ENCODE measurements at regions not wholly inside any gene's neighbourhood (a gene's known extent, or its start where the extent isn't known, plus 50 kb on each side); places are given as distances from the start of the nearest gene placed in this dataset.

GRCh38 chr13:111556496-111556895, 236.1 kb downstream of the TEX29 start:
- DNase-seq (ENCODE audit: low read depth), result no peak

GRCh38 chr13:111557921-111558699, 237.7 kb downstream of the TEX29 start:
- DNase-seq (ENCODE audit: low read depth), result no peak

GRCh38 chr13:111558700-111559088, 238.3 kb downstream of the TEX29 start:
- no peak for DNase-seq (ENCODE audit: low read depth)

- no peak for DNase-seq (ENCODE audit: low read depth)
Observed at GRCh38 chr13:111559612-111560403, 239.4 kb downstream of the TEX29 start.

GRCh38 chr13:111561091-111561781, 240.8 kb downstream of the TEX29 start:
- DNase-seq (ENCODE audit: low read depth), result no peak

- peak; percentile 6 for DNase-seq (ENCODE audit: low read depth)
Observed at GRCh38 chr13:111562716-111563115, 242.3 kb downstream of the TEX29 start.

- DNase-seq (ENCODE audit: low read depth), result no peak
Observed at GRCh38 chr13:111564606-111565005, 244.2 kb downstream of the TEX29 start.

- DNase-seq (ENCODE audit: low read depth), result no peak
Observed at GRCh38 chr13:111565400-111565799, 245.0 kb downstream of the TEX29 start.

- no peak for DNase-seq (ENCODE audit: low read depth)
Observed at GRCh38 chr13:111566567-111566966, 246.1 kb downstream of the TEX29 start.

GRCh38 chr13:111567637-111568036, 247.2 kb downstream of the TEX29 start:
- DNase-seq (ENCODE audit: low read depth), result no peak

GRCh38 chr13:111568290-111568689, 247.8 kb downstream of the TEX29 start:
- DNase-seq (ENCODE audit: low read depth), result no peak

- no peak for DNase-seq (ENCODE audit: low read depth)
Observed at GRCh38 chr13:111570911-111571310, 250.5 kb downstream of the TEX29 start.

GRCh38 chr13:111572956-111573761, 252.7 kb downstream of the TEX29 start:
- no peak for DNase-seq (ENCODE audit: low read depth)

- no peak for DNase-seq (ENCODE audit: low read depth)
Observed at GRCh38 chr13:111573801-111574200, 253.4 kb downstream of the TEX29 start.

GRCh38 chr13:111575276-111575675, 254.8 kb downstream of the TEX29 start:
- DNase-seq (ENCODE audit: low read depth), result no peak

- DNase-seq (ENCODE audit: low read depth), result no peak
Observed at GRCh38 chr13:111575719-111576118, 255.3 kb downstream of the TEX29 start.

GRCh38 chr13:111577208-111577828, 256.9 kb downstream of the TEX29 start:
- no peak for DNase-seq (ENCODE audit: low read depth)

- DNase-seq (ENCODE audit: low read depth), result no peak
Observed at GRCh38 chr13:111577956-111578605, 257.6 kb downstream of the TEX29 start.

- DNase-seq (ENCODE audit: low read depth), result no peak
Observed at GRCh38 chr13:111584101-111584672, 263.7 kb downstream of the TEX29 start.

- DNase-seq (ENCODE audit: low read depth), result no peak
Observed at GRCh38 chr13:111584870-111585269, 264.4 kb downstream of the TEX29 start.

Data from forelimb muscle (tissue), 1 donor.